ENCODE measurements at regions not wholly inside any gene's neighbourhood (a gene's known extent, or its start where the extent isn't known, plus 50 kb on each side); places are given as distances from the start of the nearest gene placed in this dataset.

DNA sequence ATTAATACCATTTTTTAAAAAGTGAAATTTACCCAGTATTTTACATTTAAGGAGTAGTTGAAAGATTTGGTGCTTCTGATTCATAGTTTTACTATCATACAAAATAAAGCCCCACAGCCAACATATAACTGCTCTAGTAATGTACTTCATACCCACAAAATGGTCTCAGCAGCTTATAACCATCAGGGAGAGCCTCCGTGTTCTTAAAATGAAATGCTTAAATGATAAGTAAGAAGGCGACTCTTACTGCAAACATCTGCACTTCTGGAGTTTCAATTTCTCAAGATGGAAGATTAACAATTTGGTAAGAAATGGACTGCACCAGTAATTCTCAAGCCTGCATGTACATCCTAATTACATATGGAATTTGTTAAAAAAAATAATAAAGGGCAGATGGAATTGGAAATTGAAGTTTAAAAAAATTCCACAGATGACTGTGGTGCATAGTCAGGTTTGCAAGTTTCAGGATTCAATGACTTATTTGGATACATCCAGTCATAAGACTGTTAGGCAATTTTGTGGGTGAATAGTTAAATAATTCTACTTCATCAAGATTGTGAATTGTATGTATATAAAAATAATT is 461.0 kb downstream of the KIF20B start:
- ATAC-seq (no peak), DNase-seq (ENCODE audit: low spot score) (no peak), FAIRE-seq (no peak)
- in situ Hi-C loops (cut with HindIII; ENCODE audit: extremely low pct_ligation_motif_present, low pct_unique_long_range_greater_than_20kb), result no loop called here
- H3K27me3 ChIP-seq (ENCODE audit: control insufficient read depth in 1 of 2, insufficient read depth in 2 of 2, low read length in 2 of 2), result no peaks in the 10 kb centered on the region
- TF ChIP-seq, protein P1, sequence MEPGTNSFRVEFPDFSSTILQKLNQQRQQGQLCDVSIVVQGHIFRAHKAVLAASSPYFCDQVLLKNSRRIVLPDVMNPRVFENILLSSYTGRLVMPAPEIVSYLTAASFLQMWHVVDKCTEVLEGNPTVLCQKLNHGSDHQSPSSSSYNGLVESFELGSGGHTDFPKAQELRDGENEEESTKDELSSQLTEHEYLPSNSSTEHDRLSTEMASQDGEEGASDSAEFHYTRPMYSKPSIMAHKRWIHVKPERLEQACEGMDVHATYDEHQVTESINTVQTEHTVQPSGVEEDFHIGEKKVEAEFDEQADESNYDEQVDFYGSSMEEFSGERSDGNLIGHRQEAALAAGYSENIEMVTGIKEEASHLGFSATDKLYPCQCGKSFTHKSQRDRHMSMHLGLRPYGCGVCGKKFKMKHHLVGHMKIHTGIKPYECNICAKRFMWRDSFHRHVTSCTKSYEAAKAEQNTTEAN (CRISPR knock-in tag; conservative IDR thresholded peaks at IDR 0.05), result no peak
- no peak for TF ChIP-seq ZNF598 (CRISPR knock-in tag; IDR thresholded peaks at IDR 0.05; ENCODE audit: borderline replicate concordance)
- no peak for TF ChIP-seq ZNF775 (CRISPR knock-in tag; IDR thresholded peaks at IDR 0.05; ENCODE audit: borderline replicate concordance)
- no peak for TF ChIP-seq ZNF251 (CRISPR knock-in tag; IDR thresholded peaks at IDR 0.05)
- TF ChIP-seq NR2F2 (IDR thresholded peaks at IDR 0.05; ENCODE audit: borderline replicate concordance, low read depth), result no peak
- TF ChIP-seq, protein P2, sequence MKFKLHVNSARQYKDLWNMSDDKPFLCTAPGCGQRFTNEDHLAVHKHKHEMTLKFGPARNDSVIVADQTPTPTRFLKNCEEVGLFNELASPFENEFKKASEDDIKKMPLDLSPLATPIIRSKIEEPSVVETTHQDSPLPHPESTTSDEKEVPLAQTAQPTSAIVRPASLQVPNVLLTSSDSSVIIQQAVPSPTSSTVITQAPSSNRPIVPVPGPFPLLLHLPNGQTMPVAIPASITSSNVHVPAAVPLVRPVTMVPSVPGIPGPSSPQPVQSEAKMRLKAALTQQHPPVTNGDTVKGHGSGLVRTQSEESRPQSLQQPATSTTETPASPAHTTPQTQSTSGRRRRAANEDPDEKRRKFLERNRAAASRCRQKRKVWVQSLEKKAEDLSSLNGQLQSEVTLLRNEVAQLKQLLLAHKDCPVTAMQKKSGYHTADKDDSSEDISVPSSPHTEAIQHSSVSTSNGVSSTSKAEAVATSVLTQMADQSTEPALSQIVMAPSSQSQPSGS (CRISPR knock-in tag; IDR thresholded peaks at IDR 0.05), result no peak
- TF ChIP-seq, protein P3, sequence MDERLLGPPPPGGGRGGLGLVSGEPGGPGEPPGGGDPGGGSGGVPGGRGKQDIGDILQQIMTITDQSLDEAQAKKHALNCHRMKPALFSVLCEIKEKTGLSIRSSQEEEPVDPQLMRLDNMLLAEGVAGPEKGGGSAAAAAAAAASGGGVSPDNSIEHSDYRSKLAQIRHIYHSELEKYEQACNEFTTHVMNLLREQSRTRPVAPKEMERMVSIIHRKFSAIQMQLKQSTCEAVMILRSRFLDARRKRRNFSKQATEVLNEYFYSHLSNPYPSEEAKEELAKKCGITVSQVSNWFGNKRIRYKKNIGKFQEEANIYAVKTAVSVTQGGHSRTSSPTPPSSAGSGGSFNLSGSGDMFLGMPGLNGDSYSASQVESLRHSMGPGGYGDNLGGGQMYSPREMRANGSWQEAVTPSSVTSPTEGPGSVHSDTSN (CRISPR knock-in tag; IDR thresholded peaks at IDR 0.05), result no peak
- no peak for TF ChIP-seq TARDBP (CRISPR knock-in tag; IDR thresholded peaks at IDR 0.05)
- no peak for TF ChIP-seq CENPT (CRISPR knock-in tag; IDR thresholded peaks at IDR 0.05; ENCODE audit: low read depth)
- TF ChIP-seq SIX4 (CRISPR knock-in tag; IDR thresholded peaks at IDR 0.05), result no peak
- TF ChIP-seq FIP1L1 (IDR thresholded peaks at IDR 0.05; ENCODE audit: borderline replicate concordance, insufficient read depth, low read depth, low read length), result no peak
- TF ChIP-seq, protein P4, sequence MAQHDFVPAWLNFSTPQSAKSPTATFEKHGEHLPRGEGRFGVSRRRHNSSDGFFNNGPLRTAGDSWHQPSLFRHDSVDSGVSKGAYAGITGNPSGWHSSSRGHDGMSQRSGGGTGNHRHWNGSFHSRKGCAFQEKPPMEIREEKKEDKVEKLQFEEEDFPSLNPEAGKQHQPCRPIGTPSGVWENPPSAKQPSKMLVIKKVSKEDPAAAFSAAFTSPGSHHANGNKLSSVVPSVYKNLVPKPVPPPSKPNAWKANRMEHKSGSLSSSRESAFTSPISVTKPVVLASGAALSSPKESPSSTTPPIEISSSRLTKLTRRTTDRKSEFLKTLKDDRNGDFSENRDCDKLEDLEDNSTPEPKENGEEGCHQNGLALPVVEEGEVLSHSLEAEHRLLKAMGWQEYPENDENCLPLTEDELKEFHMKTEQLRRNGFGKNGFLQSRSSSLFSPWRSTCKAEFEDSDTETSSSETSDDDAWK (CRISPR knock-in tag; IDR thresholded peaks at IDR 0.05), result no peak
- TF ChIP-seq CBX2 (IDR thresholded peaks at IDR 0.05; ENCODE audit: low read depth, low read length), result no peak
- no peak for TF ChIP-seq CBX2 (CRISPR knock-in tag; IDR thresholded peaks at IDR 0.05; ENCODE audit: low read depth)
- TF ChIP-seq HDAC1 (CRISPR knock-in tag; IDR thresholded peaks at IDR 0.05), result no peak
- TF ChIP-seq, protein P5, sequence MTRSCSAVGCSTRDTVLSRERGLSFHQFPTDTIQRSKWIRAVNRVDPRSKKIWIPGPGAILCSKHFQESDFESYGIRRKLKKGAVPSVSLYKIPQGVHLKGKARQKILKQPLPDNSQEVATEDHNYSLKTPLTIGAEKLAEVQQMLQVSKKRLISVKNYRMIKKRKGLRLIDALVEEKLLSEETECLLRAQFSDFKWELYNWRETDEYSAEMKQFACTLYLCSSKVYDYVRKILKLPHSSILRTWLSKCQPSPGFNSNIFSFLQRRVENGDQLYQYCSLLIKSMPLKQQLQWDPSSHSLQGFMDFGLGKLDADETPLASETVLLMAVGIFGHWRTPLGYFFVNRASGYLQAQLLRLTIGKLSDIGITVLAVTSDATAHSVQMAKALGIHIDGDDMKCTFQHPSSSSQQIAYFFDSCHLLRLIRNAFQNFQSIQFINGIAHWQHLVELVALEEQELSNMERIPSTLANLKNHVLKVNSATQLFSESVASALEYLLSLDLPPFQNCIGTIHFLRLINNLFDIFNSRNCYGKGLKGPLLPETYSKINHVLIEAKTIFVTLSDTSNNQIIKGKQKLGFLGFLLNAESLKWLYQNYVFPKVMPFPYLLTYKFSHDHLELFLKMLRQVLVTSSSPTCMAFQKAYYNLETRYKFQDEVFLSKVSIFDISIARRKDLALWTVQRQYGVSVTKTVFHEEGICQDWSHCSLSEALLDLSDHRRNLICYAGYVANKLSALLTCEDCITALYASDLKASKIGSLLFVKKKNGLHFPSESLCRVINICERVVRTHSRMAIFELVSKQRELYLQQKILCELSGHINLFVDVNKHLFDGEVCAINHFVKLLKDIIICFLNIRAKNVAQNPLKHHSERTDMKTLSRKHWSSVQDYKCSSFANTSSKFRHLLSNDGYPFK (CRISPR knock-in tag; IDR thresholded peaks at IDR 0.05; ENCODE audit: borderline replicate concordance), result no peak
- no peak for TF ChIP-seq ZNF615 (CRISPR knock-in tag; IDR thresholded peaks at IDR 0.05; ENCODE audit: borderline replicate concordance)
- TF ChIP-seq NFIC (IDR thresholded peaks at IDR 0.05; ENCODE audit: low read length), result no peak
- no peaks in the 10 kb centered on the region for H3K79me2 ChIP-seq (ENCODE audit: insufficient read depth, low read length)
- H3K9me3 ChIP-seq (ENCODE audit: low read length), result no peaks in the 10 kb centered on the region
- no TSS peak for BruUV-seq (replicated peaks)
- intact Hi-C loops (cut with micrococcal nuclease; ENCODE audit: unreplicated experiment), result no loop called here
- H2AFZ ChIP-seq (ENCODE audit: low read length), result no peak overlapping the region
- ChIA-PET CTCF (ENCODE audit: low intra/inter-chr PET ratio, low total read pairs) (no interaction called here), POLR2A (no interaction called here)
- H3K4me2 ChIP-seq (ENCODE audit: low read depth, low read length), result no peak overlapping the region
- H3K4me3 ChIP-seq (replicated peaks in 1 of 3; ENCODE audit: insufficient read depth in 1 of 3, low read depth in 2 of 3, low read length in 3 of 3), result no peak overlapping the region
- no peak overlapping the region for H3K27ac ChIP-seq (ENCODE audit: extremely low read length, insufficient read depth, low read length)
- no peak overlapping the region for H3K9ac ChIP-seq (ENCODE audit: insufficient read depth, low read depth, low read length)
- no peaks in the 10 kb centered on the region for H4K20me1 ChIP-seq (ENCODE audit: insufficient read depth, low read length)
- H3K4me1 ChIP-seq (ENCODE audit: insufficient read depth, low read length), result no peaks in the 10 kb centered on the region
- 17% methylated on average over 2 of the region's 2 CpGs for WGBS (ENCODE audit: low lambda C conversion rate)
- H3K36me3 ChIP-seq (replicated peaks in 1 of 2; ENCODE audit: control insufficient read depth in 1 of 2, insufficient read depth in 2 of 2, low read length in 2 of 2), result no peaks in the 10 kb centered on the region

Data from HepG2 (cell line).